ENCODE measurements at regions not wholly inside any gene's neighbourhood (a gene's known extent, or its start where the extent isn't known, plus 50 kb on each side); places are given as distances from the start of the nearest gene placed in this dataset.
"Not testable (repeated sequence)": the region's sequence is repeated elsewhere in the genome, so short reads cannot be mapped to it uniquely, and the experiment has no call there.

- Histone ChIP-seq H3K36me3 (ENCODE audit: control insufficient read depth in 2 of 2, insufficient read depth in 2 of 2, low read length in 1 of 2) (no peaks in the 10 kb centered on the region), H3K9me3 (ENCODE audit: control insufficient read depth in 2 of 2, insufficient read depth in 1 of 2, low read depth in 1 of 2, low read length in 1 of 2) (no peaks in the 10 kb centered on the region), H3K4me3 (ENCODE audit: low read depth in 1 of 2, low read length in 2 of 2) (no peak overlapping the region), H3K27me3 (ENCODE audit: control insufficient read depth in 1 of 2, insufficient read depth in 2 of 2, low read length in 2 of 2) (no peaks in the 10 kb centered on the region), H3K4me1 (ENCODE audit: control insufficient read depth in 2 of 2, insufficient read depth in 2 of 2, low read length in 1 of 2) (no peaks in the 10 kb centered on the region), H3K27ac (ENCODE audit: low read depth in 2 of 2, low read length in 1 of 2) (no peak overlapping the region)
- 79 to 85% methylated on average over 4 of the region's 4 CpGs for WGBS, 2 donors
Measured at GRCh38 chr12:93991829-93992461, 156.4 kb upstream of the PLXNC1 start.

DNA sequence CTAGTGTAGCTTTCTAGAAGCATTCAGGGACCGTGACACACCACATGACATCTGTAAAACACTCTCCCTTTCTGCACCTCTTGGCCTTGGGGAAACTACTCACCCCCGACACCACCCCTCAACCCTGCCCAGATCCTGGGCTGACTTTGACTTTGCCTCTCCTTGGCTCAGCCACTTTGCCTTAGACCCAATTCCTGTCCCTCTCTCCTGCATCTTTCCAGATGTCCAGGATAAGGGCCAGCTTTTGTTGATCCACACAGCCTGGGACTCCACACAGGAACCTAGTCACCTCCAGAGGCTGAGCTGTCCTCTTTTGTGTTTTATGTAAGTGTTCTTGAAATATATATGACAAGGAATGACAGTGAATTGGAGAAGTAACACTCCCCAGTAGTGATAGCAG lies 153.7 kb upstream of the PLXNC1 start:
- 50 to 78% methylated on average over 2 of the region's 2 CpGs for WGBS, 2 donors
- Histone ChIP-seq H3K27ac (ENCODE audit: low read depth in 2 of 2, low read length in 1 of 2) (no peak overlapping the region), H3K9me3 (ENCODE audit: control insufficient read depth in 2 of 2, insufficient read depth in 1 of 2, low read depth in 1 of 2, low read length in 1 of 2) (no peaks in the 10 kb centered on the region), H3K4me1 (ENCODE audit: control insufficient read depth in 2 of 2, insufficient read depth in 2 of 2, low read length in 1 of 2) (no peaks in the 10 kb centered on the region), H3K4me3 (ENCODE audit: low read depth in 1 of 2, low read length in 2 of 2) (no peak overlapping the region), H3K36me3 (ENCODE audit: control insufficient read depth in 2 of 2, insufficient read depth in 2 of 2, low read length in 1 of 2) (no peaks in the 10 kb centered on the region), H3K27me3 (ENCODE audit: control insufficient read depth in 1 of 2, insufficient read depth in 2 of 2, low read length in 2 of 2) (no peaks in the 10 kb centered on the region)

GRCh38 chr12:93996321-93996720 lies 152.1 kb upstream of the PLXNC1 start:
- WGBS, 2 donors: 25 to 31% methylated on average over 1 of the region's 1 CpG
- Histone ChIP-seq H3K4me1 (ENCODE audit: control insufficient read depth in 2 of 2, insufficient read depth in 2 of 2, low read length in 1 of 2) (no peaks in the 10 kb centered on the region), H3K27ac (ENCODE audit: low read depth in 2 of 2, low read length in 1 of 2) (no peak overlapping the region), H3K9me3 (ENCODE audit: control insufficient read depth in 2 of 2, insufficient read depth in 1 of 2, low read depth in 1 of 2, low read length in 1 of 2) (no peaks in the 10 kb centered on the region), H3K27me3 (ENCODE audit: control insufficient read depth in 1 of 2, insufficient read depth in 2 of 2, low read length in 2 of 2) (no peaks in the 10 kb centered on the region), H3K36me3 (ENCODE audit: control insufficient read depth in 2 of 2, insufficient read depth in 2 of 2, low read length in 1 of 2) (no peaks in the 10 kb centered on the region), H3K4me3 (ENCODE audit: low read depth in 1 of 2, low read length in 2 of 2) (no peak overlapping the region)

DNA sequence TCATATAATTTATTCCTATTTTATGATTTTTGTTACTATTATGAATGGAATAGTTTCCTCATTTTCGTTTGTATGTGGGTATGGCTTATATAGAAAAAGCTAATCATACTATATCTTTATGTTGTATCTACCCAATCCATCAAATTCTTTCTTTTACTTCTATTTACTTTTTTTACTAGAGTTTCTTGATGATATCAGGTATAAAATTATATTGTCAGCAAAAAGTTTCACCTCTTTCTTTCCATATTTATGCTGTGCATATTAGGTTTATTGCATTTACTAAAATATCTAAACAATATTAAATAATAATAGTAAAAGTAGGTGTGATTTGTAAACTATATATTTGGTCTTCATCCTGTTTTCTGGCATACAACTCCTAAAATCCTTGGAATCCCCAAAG lies 146.7 kb upstream of the PLXNC1 start:
- WGBS, 2 donors: 33 to 45% methylated on average over 1 of the region's 1 CpG
- Histone ChIP-seq H3K27ac (ENCODE audit: low read depth in 2 of 2, low read length in 1 of 2) (no peak overlapping the region), H3K9me3 (ENCODE audit: control insufficient read depth in 2 of 2, insufficient read depth in 1 of 2, low read depth in 1 of 2, low read length in 1 of 2) (no peaks in the 10 kb centered on the region)

GRCh38 chr12:94002925-94003324 lies 145.5 kb upstream of the PLXNC1 start:
- H3K4me1 ChIP-seq (ENCODE audit: control insufficient read depth in 2 of 2, insufficient read depth in 2 of 2, low read length in 1 of 2); H3K27ac ChIP-seq (ENCODE audit: low read depth in 2 of 2, low read length in 1 of 2); H3K4me3 ChIP-seq (ENCODE audit: low read depth in 1 of 2, low read length in 2 of 2); H3K36me3 ChIP-seq (ENCODE audit: control insufficient read depth in 2 of 2, insufficient read depth in 2 of 2, low read length in 1 of 2); H3K27me3 ChIP-seq (ENCODE audit: control insufficient read depth in 1 of 2, insufficient read depth in 2 of 2, low read length in 2 of 2); H3K9me3 ChIP-seq (ENCODE audit: control insufficient read depth in 2 of 2, insufficient read depth in 1 of 2, low read depth in 1 of 2, low read length in 1 of 2): not testable (repeated sequence)
- 45 to 55% methylated on average over 1 of the region's 1 CpG for WGBS, 2 donors

More for the DNA sequence above, 146.7 kb upstream of the PLXNC1 start:
- Histone ChIP-seq H3K36me3 (ENCODE audit: control insufficient read depth in 2 of 2, insufficient read depth in 2 of 2, low read length in 1 of 2) (no peaks in the 10 kb centered on the region), H3K4me3 (ENCODE audit: low read depth in 1 of 2, low read length in 2 of 2) (no peak overlapping the region), H3K4me1 (ENCODE audit: control insufficient read depth in 2 of 2, insufficient read depth in 2 of 2, low read length in 1 of 2) (no peaks in the 10 kb centered on the region), H3K27me3 (ENCODE audit: control insufficient read depth in 1 of 2, insufficient read depth in 2 of 2, low read length in 2 of 2) (no peaks in the 10 kb centered on the region)

- H3K9me3 ChIP-seq (ENCODE audit: control insufficient read depth in 2 of 2, insufficient read depth in 1 of 2, low read depth in 1 of 2, low read length in 1 of 2); H3K36me3 ChIP-seq (ENCODE audit: control insufficient read depth in 2 of 2, insufficient read depth in 2 of 2, low read length in 1 of 2); H3K4me3 ChIP-seq (ENCODE audit: low read depth in 1 of 2, low read length in 2 of 2); H3K27me3 ChIP-seq (ENCODE audit: control insufficient read depth in 1 of 2, insufficient read depth in 2 of 2, low read length in 2 of 2); H3K27ac ChIP-seq (ENCODE audit: low read depth in 2 of 2, low read length in 1 of 2); H3K4me1 ChIP-seq (ENCODE audit: control insufficient read depth in 2 of 2, insufficient read depth in 2 of 2, low read length in 1 of 2): not testable (repeated sequence)
- WGBS, 2 donors: 81 to 87% methylated on average over 6 of the region's 6 CpGs
Measured at GRCh38 chr12:94007833-94008232, 140.5 kb upstream of the PLXNC1 start.

DNA sequence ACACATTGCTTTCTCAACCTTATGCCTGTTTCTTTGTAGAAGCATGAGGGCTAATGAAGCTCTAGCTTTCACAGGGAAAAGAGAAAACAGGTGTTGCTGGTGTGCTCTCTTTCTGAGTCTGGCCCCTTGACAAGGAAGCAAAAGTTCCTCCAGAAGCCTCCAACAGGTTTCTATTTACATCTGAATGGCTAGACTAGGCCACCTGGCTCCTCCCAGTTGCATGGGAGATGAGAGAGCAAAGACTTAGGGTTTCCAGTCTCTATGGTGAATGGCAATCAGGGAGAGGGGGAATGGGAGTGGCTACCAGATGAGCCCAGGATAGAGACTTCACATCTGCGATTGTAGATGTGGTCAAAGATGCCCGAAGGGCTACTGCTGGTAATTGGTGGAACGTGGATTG lies 138.1 kb upstream of the PLXNC1 start:
- H3K27me3 ChIP-seq (ENCODE audit: control insufficient read depth in 1 of 2, insufficient read depth in 2 of 2, low read length in 2 of 2): no peaks in the 10 kb centered on the region
- H3K4me3 ChIP-seq (ENCODE audit: low read depth in 1 of 2, low read length in 2 of 2): no peak overlapping the region
- 92 to 94% methylated on average over 3 of the region's 3 CpGs for WGBS, 2 donors
- no peaks in the 10 kb centered on the region for H3K9me3 ChIP-seq (ENCODE audit: control insufficient read depth in 2 of 2, insufficient read depth in 1 of 2, low read depth in 1 of 2, low read length in 1 of 2)
- no peak overlapping the region for H3K27ac ChIP-seq (ENCODE audit: low read depth in 2 of 2, low read length in 1 of 2)
- H3K36me3 ChIP-seq (ENCODE audit: control insufficient read depth in 2 of 2, insufficient read depth in 2 of 2, low read length in 1 of 2): no peaks in the 10 kb centered on the region
- H3K4me1 ChIP-seq (ENCODE audit: control insufficient read depth in 2 of 2, insufficient read depth in 2 of 2, low read length in 1 of 2): no peaks in the 10 kb centered on the region

DNA sequence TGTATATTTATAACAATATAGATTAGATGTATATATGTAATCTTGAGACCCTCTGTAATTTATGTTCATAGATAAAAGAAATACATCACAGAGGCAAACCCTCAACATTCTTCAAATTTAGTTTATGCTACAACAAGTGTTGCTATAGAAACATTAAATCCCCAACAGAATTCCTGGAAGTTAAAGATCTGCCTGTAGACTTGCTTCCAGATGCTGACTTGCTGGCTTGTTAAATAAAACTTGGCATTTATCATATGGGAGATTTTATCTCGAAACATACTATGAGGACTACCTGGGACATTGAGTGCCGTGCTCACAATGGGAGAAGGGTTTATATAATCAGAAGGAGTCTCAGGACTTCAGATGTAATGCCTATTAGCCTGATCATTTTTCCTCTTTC lies 136.3 kb upstream of the PLXNC1 start:
- no peak overlapping the region for H3K27ac ChIP-seq (ENCODE audit: low read depth in 2 of 2, low read length in 1 of 2)
- H3K9me3 ChIP-seq (ENCODE audit: control insufficient read depth in 2 of 2, insufficient read depth in 1 of 2, low read depth in 1 of 2, low read length in 1 of 2): no peaks in the 10 kb centered on the region
- no peaks in the 10 kb centered on the region for H3K36me3 ChIP-seq (ENCODE audit: control insufficient read depth in 2 of 2, insufficient read depth in 2 of 2, low read length in 1 of 2)
- no peaks in the 10 kb centered on the region for H3K27me3 ChIP-seq (ENCODE audit: control insufficient read depth in 1 of 2, insufficient read depth in 2 of 2, low read length in 2 of 2)
- H3K4me1 ChIP-seq (ENCODE audit: control insufficient read depth in 2 of 2, insufficient read depth in 2 of 2, low read length in 1 of 2): no peaks in the 10 kb centered on the region
- 29 to 50% methylated on average over 2 of the region's 2 CpGs for WGBS, 2 donors
- H3K4me3 ChIP-seq (ENCODE audit: low read depth in 1 of 2, low read length in 2 of 2): no peak overlapping the region

DNA sequence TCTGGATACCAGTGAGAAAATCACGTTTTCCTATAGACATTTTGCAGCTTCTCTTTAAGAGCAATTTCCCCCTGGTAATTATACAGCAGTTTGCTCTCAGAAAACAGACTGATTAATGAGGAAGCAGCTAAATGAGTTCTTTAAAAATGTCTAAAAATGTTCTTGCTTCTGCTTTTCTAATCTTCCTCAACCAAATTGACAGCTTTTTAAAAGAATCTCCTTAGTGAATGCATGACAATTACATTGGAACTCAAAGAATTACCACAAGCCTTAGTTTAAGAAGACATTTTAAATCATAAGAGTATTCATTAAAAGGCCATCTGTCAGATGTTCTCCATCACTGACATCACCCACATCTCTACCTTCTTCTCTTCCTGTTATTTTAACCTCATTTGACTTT lies 135.8 kb upstream of the PLXNC1 start:
- H3K4me3 ChIP-seq (ENCODE audit: low read depth in 1 of 2, low read length in 2 of 2): no peak overlapping the region
- H3K4me1 ChIP-seq (ENCODE audit: control insufficient read depth in 2 of 2, insufficient read depth in 2 of 2, low read length in 1 of 2): no peaks in the 10 kb centered on the region
- peaks cover 3 to 4% of the 10 kb centered on the region in 2 donors for H3K9me3 ChIP-seq (ENCODE audit: control insufficient read depth in 2 of 2, insufficient read depth in 1 of 2, low read depth in 1 of 2, low read length in 1 of 2)
- no peak overlapping the region for H3K27ac ChIP-seq (ENCODE audit: low read depth in 2 of 2, low read length in 1 of 2)
- no peaks in the 10 kb centered on the region for H3K27me3 ChIP-seq (ENCODE audit: control insufficient read depth in 1 of 2, insufficient read depth in 2 of 2, low read length in 2 of 2)
- WGBS, 2 donors: 26 to 29% methylated on average over 1 of the region's 1 CpG
- no peaks in the 10 kb centered on the region for H3K36me3 ChIP-seq (ENCODE audit: control insufficient read depth in 2 of 2, insufficient read depth in 2 of 2, low read length in 1 of 2)

DNA sequence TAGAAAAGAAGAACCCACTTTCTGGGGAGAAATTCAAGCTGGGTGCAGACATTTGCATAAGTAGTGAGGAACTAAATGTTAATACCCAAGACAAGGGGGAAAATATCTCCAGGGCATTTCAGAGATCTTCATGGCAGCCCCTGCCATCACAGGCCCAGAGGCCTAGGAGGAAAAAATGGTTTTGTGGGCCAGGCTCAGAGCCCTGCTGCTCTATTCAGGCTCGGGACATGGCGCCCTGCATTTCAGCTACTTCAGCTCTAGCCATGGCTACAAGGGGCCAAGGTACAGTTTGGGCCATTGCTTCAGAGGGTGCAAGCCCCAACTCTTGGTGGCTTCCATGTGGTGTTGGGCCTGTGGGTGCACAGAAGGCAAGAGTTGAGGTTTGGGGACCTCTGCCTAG lies 131.1 kb upstream of the PLXNC1 start:
- not testable (repeated sequence) for H3K4me1 ChIP-seq (ENCODE audit: control insufficient read depth in 2 of 2, insufficient read depth in 2 of 2, low read length in 1 of 2); H3K4me3 ChIP-seq (ENCODE audit: low read depth in 1 of 2, low read length in 2 of 2); H3K9me3 ChIP-seq (ENCODE audit: control insufficient read depth in 2 of 2, insufficient read depth in 1 of 2, low read depth in 1 of 2, low read length in 1 of 2); H3K27ac ChIP-seq (ENCODE audit: low read depth in 2 of 2, low read length in 1 of 2); H3K27me3 ChIP-seq (ENCODE audit: control insufficient read depth in 1 of 2, insufficient read depth in 2 of 2, low read length in 2 of 2); H3K36me3 ChIP-seq (ENCODE audit: control insufficient read depth in 2 of 2, insufficient read depth in 2 of 2, low read length in 1 of 2)
- WGBS, 2 donors: 95 to 97% methylated on average over 2 of the region's 2 CpGs
